Endothelial cell of umbilical vein (primary cell): ENCODE measurements at regions not wholly inside any gene's neighbourhood (a gene's known extent, or its start where the extent isn't known, plus 50 kb on each side); places are given as distances from the start of the nearest gene placed in this dataset.

ENCODE experiments used
- BruUV-seq: library from RNA; stranded (reverse); fragments of 400-500 nt; replicated peaks from 2 replicates; lab custom pipeline; 2021; lab: Mats Ljungman, UMichigan
- CTCF ChIA-PET: fragments of 300-600, 350-600 bp; sonication (Branson Sonifier 250); formaldehyde crosslinking; loops from one replicate; lab custom pipeline; 2021; ENCODE audit warnings: antibody characterized with exemption, inconsistent platforms; lab: Charles Lee
- POLR2A ChIA-PET: fragments of 300-600, 350-600 bp; sonication (Branson Sonifier 250); formaldehyde crosslinking; loops from one replicate; lab custom pipeline; 2021; ENCODE audit warnings: antibody characterized with exemption, inconsistent platforms; lab: Charles Lee
- DNase-seq: peaks from one replicate; pipeline ENCODE4 v3.0.0-alpha.2; 2011; ENCODE audit warnings: low read depth, low spot score
- FAIRE-seq: peaks from 2 replicates; lab custom pipeline; 2011; peaks lifted over from hg19 to GRCh38; lab: Jason Lieb, UNC
- H2AFZ ChIP-seq: 2 replicates; pipeline ENCODE4 v1.6.0; 2012; ENCODE audit warnings: low read depth, low read length, control low read depth, inconsistent platforms
- H3K27ac ChIP-seq: 2 replicates; pipeline ENCODE4 v1.5.1; 2011; ENCODE audit warnings: low read depth, mild to moderate bottlenecking, control low read depth, low read length, moderate library complexity; ENCODE audit not compliant: insufficient read depth
- H3K27me3 ChIP-seq, 2 experiments: 2 replicates each; pipeline versions ENCODE4 v1.6.0 to v1.6.1; 2011; ENCODE audit warnings: low read length in 2 of 2, mixed read lengths in 1 of 2; ENCODE audit not compliant: control insufficient read depth in 2 of 2, insufficient read depth in 2 of 2
- H3K36me3 ChIP-seq, 2 experiments: 2 replicates in 1 of 2; 3 replicates in 1 of 2; pipeline ENCODE4 v1.5.1; 2011; ENCODE audit warnings: low read length in 2 of 2, mild to moderate bottlenecking in 1 of 2, moderate library complexity in 1 of 2; ENCODE audit not compliant: control insufficient read depth in 2 of 2, insufficient read depth in 2 of 2; ENCODE audit errors: extremely low read depth in 1 of 2
- H3K4me1 ChIP-seq: 3 replicates; pipeline ENCODE4 v1.5.1; 2011; ENCODE audit warnings: mild to moderate bottlenecking, low read length; ENCODE audit not compliant: control insufficient read depth, insufficient read depth; ENCODE audit errors: extremely low read depth
- H3K4me2 ChIP-seq: 2 replicates; pipeline ENCODE4 v1.6.1; 2011; ENCODE audit warnings: low read length, control low read depth, mixed read lengths; ENCODE audit not compliant: insufficient read depth
- H3K4me3 ChIP-seq, 3 experiments: fragments of 200-600 bp in 1 of 3; sonication (generic), shearing (Covaris generic) in 1 of 3; replicated peaks in 1 of 3; 2 replicates each; pipeline ENCODE4 v1.5.1; 2011 to 2016; ENCODE audit warnings: control low read depth in 3 of 3, low read length in 3 of 3, mild to moderate bottlenecking in 2 of 3, inconsistent platforms in 1 of 3, low read depth in 1 of 3, moderate library complexity in 1 of 3; ENCODE audit not compliant: insufficient read depth in 1 of 3
- H3K79me2 ChIP-seq: 2 replicates; pipeline ENCODE4 v1.6.0; 2012; ENCODE audit warnings: low read length, inconsistent platforms; ENCODE audit not compliant: control insufficient read depth, insufficient read depth
- H3K9ac ChIP-seq: replicated peaks from 2 replicates; pipeline ENCODE3; 2011; ENCODE audit warnings: low read length, control low read depth; ENCODE audit not compliant: insufficient read depth; ENCODE audit errors: extremely low read depth
- H3K9me1 ChIP-seq: replicated peaks from 3 replicates; pipeline ENCODE4 v1.6.0; 2011; ENCODE audit warnings: mild to moderate bottlenecking, low read length; ENCODE audit not compliant: control insufficient read depth, insufficient read depth; ENCODE audit errors: extremely low read depth
- H3K9me3 ChIP-seq: replicated peaks from 2 replicates; pipeline ENCODE4 v1.5.1; 2012; ENCODE audit warnings: low read length, inconsistent platforms; ENCODE audit not compliant: control insufficient read depth, insufficient read depth
- H4K20me1 ChIP-seq: replicated peaks from 2 replicates; pipeline ENCODE3; 2011; ENCODE audit warnings: mild to moderate bottlenecking, low read length; ENCODE audit not compliant: control insufficient read depth, insufficient read depth; ENCODE audit errors: extremely low read depth
- CTCF ChIP-seq, 2 donors: IDR thresholded peaks; 1 replicate in 1 of 2; 2 replicates in 1 of 2; pipeline ENCODE4 v1.5.1; 2011; ENCODE audit warnings: low read length in 2 of 2, mild to moderate bottlenecking in 2 of 2, moderate library complexity in 2 of 2, control low read depth in 1 of 2, inconsistent platforms in 1 of 2, low read depth in 1 of 2; ENCODE audit not compliant: insufficient read depth in 1 of 2; ENCODE audit errors: extremely low read depth in 1 of 2
- EZH2 ChIP-seq: IDR thresholded peaks from 2 replicates; pipeline ENCODE4 v1.6.1; 2012; ENCODE audit warnings: borderline replicate concordance, low read depth, mild to moderate bottlenecking, moderate library complexity, low read length, inconsistent platforms; ENCODE audit not compliant: severe bottlenecking
- FOS ChIP-seq: IDR thresholded peaks from 2 replicates; pipeline ENCODE4 v1.6.1; 2011; ENCODE audit warnings: mild to moderate bottlenecking, low read length, moderate library complexity, borderline replicate concordance; ENCODE audit not compliant: insufficient read depth
- MAX ChIP-seq: IDR thresholded peaks from 2 replicates; pipeline ENCODE4 v1.6.1; 2011; ENCODE audit not compliant: insufficient read depth, insufficient read length
- MYC ChIP-seq: IDR thresholded peaks from one replicate; pipeline ENCODE4 v1.6.1; 2011; ENCODE audit warnings: mild to moderate bottlenecking, low read depth, low read length
- POLR2A ChIP-seq: IDR thresholded peaks from 2 replicates; pipeline ENCODE4 v1.6.1; 2012; ENCODE audit warnings: low read depth, mild to moderate bottlenecking, control low read depth, low read length
- dilution Hi-C: fragments of 300-500 bp; cut with MboI; formaldehyde crosslinking; loops from one replicate; pipeline ENCODE4 v1.15.0; 2019; ENCODE audit warnings: low sequenced_read_pairs; ENCODE audit not compliant: extremely low pct_ligation_motif_present
- intact Hi-C: fragments of 100-400 bp; cut with micrococcal nuclease; formaldehyde crosslinking; loops from one replicate; pipeline ENCODE4 v1.10.0; 2022

- CTCF ChIA-PET, result interaction anchor here (0.9 to 1.8 kb wide), 2 partner anchors 9 to 14 kb away, joined by 3 to 6 read pairs; no protein-coding TSS in a partner anchor
- no peak for FAIRE-seq
- Histone ChIP-seq H3K79me2 (no peaks in the 10 kb centered on the region), H3K9ac (no peak overlapping the region), H3K4me2 (no peak overlapping the region), H3K27ac (no peak overlapping the region), H3K27me3 (no peaks in the 10 kb centered on the region), H3K36me3 (no peaks in the 10 kb centered on the region), H2AFZ (no peak overlapping the region), H3K4me3 (no peak overlapping the region), H4K20me1 (no peaks in the 10 kb centered on the region), H3K9me3 (no peaks in the 10 kb centered on the region), H3K4me1 (no peaks in the 10 kb centered on the region), H3K9me1 (no peaks in the 10 kb centered on the region)
- BruUV-seq, result no TSS peak
- dilution Hi-C loops (no loop called here), intact Hi-C loops (no loop called here)
- TF ChIP-seq MAX (no peak), MYC (no peak), FOS (no peak), CTCF (IDR thresholded peaks at IDR 0.05; ENCODE audit: extremely low read depth in 1 of 2, insufficient read depth in 1 of 2, low read depth in 1 of 2, low read length in 2 of 2) (no peak), EZH2 (no peak), POLR2A (no peak)
- DNase-seq, result peak; percentile 74
- POLR2A ChIA-PET, result no interaction called here
Measured at GRCh38 chr3:144265542-144266100, 294.0 kb downstream of the DIPK2A start.
